Stimulated activated naive B cell treated with anti-CD40 and anti-IgM and Interleukin-4, amounts not matched to agents 10 μg/mL and 1 μg/mL and 100 μg/mL, for 72 hours (primary cell): ENCODE measurements at regions not wholly inside any gene's neighbourhood (a gene's known extent, or its start where the extent isn't known, plus 50 kb on each side); places are given as distances from the start of the nearest gene placed in this dataset.
"Not testable (repeated sequence)": the region's sequence is repeated elsewhere in the genome, so short reads cannot be mapped to it uniquely, and the experiment has no call there.

Source experiments
- ATAC-seq, 2 donors: fragments of 150-1000 bp; cut with Tn5 transposase; replicated peaks; 2 replicates each; pipeline ENCODE4 v1.10.0; 2021; ENCODE audit warnings: moderate library complexity in 1 of 2
- DNase-seq: peaks from one replicate; pipeline ENCODE4 v3.0.0; 2021
- H3K27ac Mint-ChIP-seq: one replicate; pipeline ENCODE4 v1.8.0; 2022; ENCODE audit warnings: mild to moderate bottlenecking, mixed read lengths
- H3K27me3 Mint-ChIP-seq, 2 donors: one replicate each; pipeline ENCODE4 v1.8.0; 2022; ENCODE audit warnings: mixed read lengths in 2 of 2
- H3K36me3 Mint-ChIP-seq, 2 donors: one replicate each; pipeline ENCODE4 v1.8.0; 2022; ENCODE audit warnings: mixed read lengths in 2 of 2, mild to moderate bottlenecking in 1 of 2
- H3K4me1 Mint-ChIP-seq, 2 donors: one replicate each; pipeline ENCODE4 v1.8.0; 2022; ENCODE audit warnings: mixed read lengths in 2 of 2, mild to moderate bottlenecking in 1 of 2
- H3K4me3 Mint-ChIP-seq, 2 donors: one replicate each; pipeline ENCODE4 v1.8.0; 2022; ENCODE audit warnings: mild to moderate bottlenecking in 2 of 2, mixed read lengths in 2 of 2, moderate library complexity in 1 of 2
- H3K9me3 Mint-ChIP-seq, 2 donors: one replicate each; pipeline ENCODE4 v1.8.0; 2022; ENCODE audit warnings: mixed read lengths in 2 of 2, mild to moderate bottlenecking in 1 of 2

DNA sequence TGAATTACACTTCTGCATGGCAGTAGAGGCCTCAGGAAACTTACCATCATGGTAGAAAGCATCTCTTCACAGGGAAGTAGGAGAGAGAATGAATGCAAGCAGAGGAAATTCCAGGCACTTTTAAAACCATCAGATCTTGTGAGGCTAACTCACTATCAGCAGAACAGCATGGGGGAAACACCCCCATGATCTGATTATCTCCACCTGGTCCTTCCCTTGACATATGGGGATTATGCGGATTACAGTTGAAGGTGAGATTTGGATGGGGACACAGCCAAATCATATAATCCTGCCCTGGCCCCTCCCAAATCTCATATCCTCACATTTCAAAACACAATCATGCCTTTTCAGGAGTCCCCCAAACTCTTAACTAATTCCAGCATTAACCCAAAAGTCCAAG, 691.1 kb downstream of the SI start:
- no peak overlapping the region for H3K27ac Mint-ChIP-seq
- DNase-seq, result no peak
- H3K4me1 Mint-ChIP-seq, result no peaks in the 10 kb centered on the region
- ATAC-seq, result no peak
- peaks cover 0 to 3% of the 10 kb centered on the region in 2 donors for H3K9me3 Mint-ChIP-seq
- H3K4me3 Mint-ChIP-seq, result no peak overlapping the region
- H3K27me3 Mint-ChIP-seq, result no peaks in the 10 kb centered on the region
- no peaks in the 10 kb centered on the region for H3K36me3 Mint-ChIP-seq

DNA sequence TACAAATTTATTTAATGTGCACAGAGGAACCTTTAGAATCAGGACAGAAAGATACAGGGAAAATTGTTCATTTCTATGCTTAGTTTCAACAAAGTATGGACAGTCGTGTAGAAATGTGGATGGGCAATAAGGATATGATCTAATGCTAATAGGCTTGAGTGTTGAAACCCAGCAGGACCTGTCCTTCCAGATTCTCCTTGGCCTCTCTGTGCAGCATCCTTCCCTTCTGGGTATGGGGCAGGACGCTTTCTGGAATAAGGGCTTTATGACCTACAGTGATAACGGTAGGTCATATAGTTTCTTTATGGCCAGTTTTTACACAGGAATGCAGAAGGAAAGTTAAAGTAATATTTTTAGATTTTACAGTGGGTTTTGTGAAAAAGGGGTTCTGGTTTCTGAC, 698.1 kb downstream of the SI start:
- ATAC-seq, result no peak
- Mint-ChIP-seq H3K27me3 (no peaks in the 10 kb centered on the region), H3K4me3 (no peak overlapping the region)

DNA sequence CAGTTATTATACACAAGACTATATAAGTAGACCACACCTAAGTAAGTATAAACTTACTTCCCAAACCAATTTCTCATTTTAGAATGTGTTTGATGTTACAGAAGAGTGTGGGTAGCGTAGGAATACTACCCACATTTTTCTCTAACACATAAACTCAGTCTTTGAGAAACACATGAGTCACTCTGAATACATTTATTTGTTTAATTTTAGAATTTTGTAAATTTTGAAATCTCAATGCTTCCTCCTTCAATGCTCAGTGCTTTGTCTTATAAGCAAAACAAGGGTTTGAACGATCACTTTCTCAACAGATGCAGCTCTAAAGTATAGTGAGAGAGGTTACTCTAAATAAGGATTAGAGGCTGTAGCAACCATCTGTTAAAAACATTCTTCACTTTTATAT, 700.8 kb downstream of the SI start:
- H3K9me3 Mint-ChIP-seq, result no peaks in the 10 kb centered on the region
- H3K36me3 Mint-ChIP-seq, result no peaks in the 10 kb centered on the region
- no peak overlapping the region for H3K4me3 Mint-ChIP-seq
- H3K27ac Mint-ChIP-seq, result no peak overlapping the region
- no peaks in the 10 kb centered on the region for H3K4me1 Mint-ChIP-seq
- no peaks in the 10 kb centered on the region for H3K27me3 Mint-ChIP-seq
- no peak for ATAC-seq
- DNase-seq, result no peak

More for the DNA sequence above, 698.1 kb downstream of the SI start:
- Mint-ChIP-seq H3K27ac (no peak overlapping the region), H3K9me3 (no peaks in the 10 kb centered on the region), H3K36me3 (no peaks in the 10 kb centered on the region), H3K4me1 (no peaks in the 10 kb centered on the region)
- DNase-seq, result no peak

DNA sequence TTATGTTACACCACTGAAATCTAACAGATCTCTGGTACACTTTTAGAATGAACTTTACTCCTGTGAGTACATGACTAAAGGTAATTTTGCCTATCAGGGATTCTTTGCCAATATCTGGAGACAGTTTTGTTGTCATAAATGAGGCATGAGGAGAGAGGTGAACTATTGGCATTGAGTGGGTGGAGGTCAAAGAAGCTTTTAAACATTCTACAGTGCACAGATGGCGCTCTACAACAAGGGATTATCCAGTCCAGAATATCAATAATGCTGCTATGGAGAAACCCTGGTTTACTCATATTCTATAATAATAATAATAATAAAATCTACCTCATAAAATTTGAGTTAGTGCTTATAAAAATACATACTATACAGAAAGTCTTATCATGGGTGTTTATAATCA, 702.3 kb downstream of the SI start:
- Mint-ChIP-seq H3K36me3 (no peaks in the 10 kb centered on the region), H3K4me3 (no peak overlapping the region), H3K27ac (no peak overlapping the region), H3K9me3 (no peaks in the 10 kb centered on the region), H3K27me3 (no peaks in the 10 kb centered on the region), H3K4me1 (no peaks in the 10 kb centered on the region)
- no peak for DNase-seq
- ATAC-seq, result no peak

DNA sequence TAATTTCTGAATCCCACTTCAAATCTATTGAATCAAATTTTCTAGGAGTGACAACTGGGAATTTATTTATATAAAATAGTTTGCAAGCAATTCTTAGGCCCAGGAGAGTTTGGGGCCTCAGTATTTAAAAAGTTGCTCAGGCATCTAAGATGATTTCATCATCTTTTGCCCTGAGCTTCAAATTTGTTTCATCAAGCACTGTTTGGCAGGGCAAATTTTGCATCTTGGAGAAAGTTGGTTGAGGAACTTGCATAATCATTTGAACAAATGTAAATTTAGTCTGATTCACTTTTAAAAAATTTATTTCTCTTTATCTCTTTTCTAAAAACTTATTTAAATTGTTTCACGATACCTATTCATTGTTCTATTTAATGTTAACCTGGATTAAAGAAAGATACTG, 702.8 kb downstream of the SI start:
- H3K27ac Mint-ChIP-seq, result no peak overlapping the region
- DNase-seq (no peak), ATAC-seq (no peak)
- no peaks in the 10 kb centered on the region for H3K27me3 Mint-ChIP-seq
- H3K36me3 Mint-ChIP-seq, result no peaks in the 10 kb centered on the region
- no peaks in the 10 kb centered on the region for H3K9me3 Mint-ChIP-seq
- H3K4me1 Mint-ChIP-seq, result no peaks in the 10 kb centered on the region
- H3K4me3 Mint-ChIP-seq, result no peak overlapping the region

DNA sequence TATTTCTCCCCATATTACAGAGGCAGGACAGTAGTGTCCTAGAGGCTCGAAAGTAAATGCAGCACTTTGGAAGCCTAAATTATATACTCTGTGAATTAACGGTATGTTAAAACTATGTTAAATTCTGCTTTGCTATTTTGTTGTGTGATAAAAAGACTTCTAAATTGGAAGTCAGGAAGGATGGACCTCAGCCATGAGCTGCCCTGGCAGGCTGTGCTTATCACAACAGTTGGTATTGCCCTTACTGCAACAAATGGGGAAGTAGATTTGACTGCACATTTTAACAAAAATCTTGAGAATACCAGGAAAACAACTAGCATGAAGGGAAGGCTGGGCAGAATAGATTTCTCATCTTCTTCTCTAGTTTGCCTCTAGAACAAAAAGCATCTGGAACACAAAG, 706.6 kb downstream of the SI start:
- Mint-ChIP-seq H3K36me3 (no peaks in the 10 kb centered on the region), H3K4me1 (no peaks in the 10 kb centered on the region), H3K27me3 (no peaks in the 10 kb centered on the region), H3K27ac (no peak overlapping the region), H3K4me3 (no peak overlapping the region), H3K9me3 (no peaks in the 10 kb centered on the region)
- no peak for DNase-seq
- ATAC-seq, result no peak

DNA sequence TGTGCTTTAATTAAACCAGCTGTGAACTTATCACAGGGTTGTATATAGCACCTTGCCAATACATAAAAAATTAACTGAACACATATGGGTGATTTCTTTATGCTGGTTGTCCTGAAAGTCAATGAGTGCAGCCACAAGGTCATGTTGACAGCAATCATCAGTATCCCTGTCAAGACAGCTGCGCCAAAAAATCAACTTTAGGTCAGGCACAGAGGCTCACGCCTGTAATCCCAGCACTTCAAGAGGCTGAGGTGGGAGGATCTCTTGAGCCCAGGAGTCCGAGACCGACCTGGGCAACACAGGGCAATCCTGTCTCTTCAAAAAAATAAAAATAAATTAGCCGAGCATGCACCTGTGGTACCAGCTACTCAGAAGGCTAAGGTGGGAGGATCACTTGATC, 707.3 kb downstream of the SI start:
- H3K4me1 Mint-ChIP-seq, result no peaks in the 10 kb centered on the region
- no peak overlapping the region for H3K27ac Mint-ChIP-seq
- ATAC-seq, result no peak
- no peak overlapping the region for H3K4me3 Mint-ChIP-seq
- no peaks in the 10 kb centered on the region for H3K36me3 Mint-ChIP-seq
- no peaks in the 10 kb centered on the region for H3K9me3 Mint-ChIP-seq
- DNase-seq, result no peak
- H3K27me3 Mint-ChIP-seq, result no peaks in the 10 kb centered on the region

DNA sequence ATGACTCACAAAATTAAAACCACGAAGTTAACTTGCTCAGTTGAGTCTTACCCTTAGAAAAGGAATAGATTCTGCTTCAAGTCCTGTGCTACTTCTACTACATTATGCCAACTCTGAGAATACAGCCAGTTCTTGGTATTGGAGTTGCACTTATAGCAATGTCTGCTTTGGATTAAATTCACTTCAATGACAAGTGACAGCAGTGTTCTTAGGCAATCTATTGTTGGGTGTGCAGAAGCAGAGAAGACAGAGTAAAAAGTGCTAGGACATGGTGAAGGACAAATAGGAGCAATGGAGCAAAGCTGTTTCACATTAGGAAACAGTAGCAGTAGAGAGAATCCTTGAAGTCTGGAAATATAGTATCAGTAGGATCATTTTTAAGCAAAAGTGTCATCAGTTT, 713.1 kb downstream of the SI start:
- Mint-ChIP-seq H3K27me3 (no peaks in the 10 kb centered on the region), H3K9me3 (peaks cover 0 to 2% of the 10 kb centered on the region in 2 donors), H3K4me1 (no peaks in the 10 kb centered on the region), H3K36me3 (no peaks in the 10 kb centered on the region), H3K4me3 (no peak overlapping the region), H3K27ac (no peak overlapping the region)
- DNase-seq, result no peak
- no peak for ATAC-seq

DNA sequence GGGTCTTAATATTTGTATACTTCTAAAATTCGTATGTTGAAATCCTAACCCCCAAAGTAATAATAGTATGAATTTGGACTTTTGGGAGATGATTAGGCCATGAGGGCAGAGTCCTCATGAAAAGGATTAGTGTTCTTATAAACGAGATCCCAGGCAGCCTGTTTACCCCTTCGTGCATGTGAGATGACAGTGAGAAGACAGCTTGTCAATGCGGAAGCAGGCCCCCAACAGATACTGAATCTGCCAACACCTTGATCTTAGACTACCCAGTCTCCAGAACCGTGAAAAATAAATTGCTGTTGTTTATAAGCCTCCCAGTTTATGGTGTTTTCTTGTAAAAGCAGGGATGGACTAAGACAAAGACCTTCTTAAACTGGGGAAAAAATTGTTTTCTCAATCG, 714.2 kb downstream of the SI start:
- no peak overlapping the region for H3K4me3 Mint-ChIP-seq
- no peak for DNase-seq
- no peaks in the 10 kb centered on the region for H3K27me3 Mint-ChIP-seq
- peaks cover 0 to 2% of the 10 kb centered on the region in 2 donors for H3K9me3 Mint-ChIP-seq
- ATAC-seq, result no peak
- no peaks in the 10 kb centered on the region for H3K36me3 Mint-ChIP-seq
- no peaks in the 10 kb centered on the region for H3K4me1 Mint-ChIP-seq
- no peak overlapping the region for H3K27ac Mint-ChIP-seq

DNA sequence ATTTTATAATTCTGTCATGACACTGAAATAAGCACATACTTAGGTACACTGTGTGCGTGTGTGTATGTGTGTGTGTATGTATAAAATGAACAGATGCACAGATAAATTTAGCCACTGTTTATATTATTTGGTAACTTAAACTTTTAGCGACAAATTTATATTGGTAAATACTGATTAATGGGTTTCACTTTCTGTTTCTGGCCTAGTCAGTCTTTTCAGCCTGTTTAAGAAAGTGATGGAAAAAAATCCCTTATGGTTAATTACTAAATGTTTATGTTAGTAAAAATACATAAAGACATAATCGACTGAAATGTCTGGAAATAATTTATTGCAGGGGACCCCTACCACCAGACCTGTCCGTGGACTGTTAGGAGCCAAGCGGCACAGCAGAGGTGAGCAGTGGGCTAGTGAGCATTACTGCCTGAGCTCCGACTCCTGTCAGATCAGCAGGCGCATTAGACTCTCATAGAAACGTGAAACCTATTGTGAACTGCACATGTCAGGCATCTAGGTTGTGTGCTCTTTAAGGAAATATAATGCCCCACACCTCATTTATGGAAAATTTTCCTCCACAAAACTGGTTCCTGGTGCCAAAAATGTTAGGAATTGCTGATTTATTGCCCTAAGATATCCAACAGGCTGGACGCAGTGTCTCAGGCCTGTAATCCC, 717.4 kb downstream of the SI start:
- no peak for DNase-seq
- no peak overlapping the region for H3K4me3 Mint-ChIP-seq
- no peak for ATAC-seq
- no peak overlapping the region for H3K27ac Mint-ChIP-seq
- H3K9me3 Mint-ChIP-seq, result peaks cover 0 to 2% of the 10 kb centered on the region in 2 donors
- no peaks in the 10 kb centered on the region for H3K27me3 Mint-ChIP-seq
- no peaks in the 10 kb centered on the region for H3K36me3 Mint-ChIP-seq
- H3K4me1 Mint-ChIP-seq, result no peaks in the 10 kb centered on the region

DNA sequence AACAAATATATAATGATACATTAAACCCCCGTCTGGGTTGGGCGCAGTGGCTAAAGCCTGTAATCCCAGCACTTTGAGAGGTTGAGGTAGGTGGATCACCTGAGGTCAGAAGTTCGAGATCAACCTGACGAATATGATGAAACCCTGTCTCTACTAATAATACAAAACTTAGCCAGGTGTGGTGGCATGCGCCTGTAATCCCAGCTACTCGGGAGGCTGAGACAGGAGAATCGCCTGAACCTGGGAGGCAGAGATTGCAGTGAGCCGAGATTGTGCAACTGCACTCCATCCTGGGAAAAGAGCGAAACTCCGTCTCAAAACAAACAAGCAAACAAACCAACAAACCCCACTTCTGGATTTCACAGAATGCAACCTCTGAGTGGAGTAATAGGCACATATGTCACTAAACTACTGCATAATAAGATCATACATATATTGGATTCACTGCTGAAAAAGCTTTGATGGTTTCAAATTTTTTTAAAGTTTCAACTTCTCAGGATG, 718.2 kb downstream of the SI start:
- no peaks in the 10 kb centered on the region for H3K27me3 Mint-ChIP-seq
- no peak overlapping the region for H3K4me3 Mint-ChIP-seq
- no peak for ATAC-seq
- H3K9me3 Mint-ChIP-seq, result peaks cover 0 to 2% of the 10 kb centered on the region in 2 donors
- H3K36me3 Mint-ChIP-seq, result no peaks in the 10 kb centered on the region
- H3K4me1 Mint-ChIP-seq, result no peaks in the 10 kb centered on the region
- H3K27ac Mint-ChIP-seq, result no peak overlapping the region
- no peak for DNase-seq

DNA sequence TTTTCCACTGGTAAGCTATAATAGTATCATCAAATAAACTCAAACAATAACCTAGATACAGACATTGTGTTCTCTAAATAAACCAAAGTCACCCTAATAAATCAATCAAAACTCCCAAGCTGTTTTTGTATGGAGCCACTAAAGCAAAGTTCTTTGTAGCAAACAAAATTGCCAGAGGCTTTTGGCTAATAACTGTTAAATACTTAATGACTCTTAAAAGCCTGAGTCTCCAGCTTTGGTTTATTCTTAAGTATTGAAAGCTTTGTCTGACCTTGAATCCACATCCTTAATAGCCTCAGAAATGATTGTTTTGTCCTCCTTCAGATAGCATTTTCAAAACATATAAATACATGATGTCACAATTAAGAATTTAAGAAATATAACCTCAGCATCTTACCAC, 725.3 kb downstream of the SI start:
- H3K4me1 Mint-ChIP-seq, result no peaks in the 10 kb centered on the region
- no peak for DNase-seq
- H3K27me3 Mint-ChIP-seq, result no peaks in the 10 kb centered on the region
- no peak overlapping the region for H3K4me3 Mint-ChIP-seq
- no peaks in the 10 kb centered on the region for H3K36me3 Mint-ChIP-seq
- no peak overlapping the region for H3K27ac Mint-ChIP-seq
- H3K9me3 Mint-ChIP-seq, result no peaks in the 10 kb centered on the region
- no peak for ATAC-seq

DNA sequence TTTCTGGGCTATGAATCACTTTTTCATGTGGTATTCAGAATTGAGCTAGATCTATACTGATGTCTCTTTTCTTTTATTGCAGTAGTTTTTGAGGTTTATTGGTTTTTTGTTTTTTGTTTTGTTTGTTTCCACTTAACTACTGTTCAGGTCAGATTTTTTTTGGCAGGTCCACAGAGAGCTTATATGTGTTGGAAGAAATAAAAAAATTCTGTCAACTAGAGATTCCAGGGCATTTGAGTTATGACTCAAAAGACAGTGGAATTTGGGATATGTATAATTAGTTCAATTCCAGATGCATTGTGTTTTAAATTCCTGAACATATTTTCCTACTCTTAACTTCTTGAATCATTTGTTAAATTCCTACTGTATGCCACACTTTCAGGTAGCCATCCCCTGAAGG, 727.2 kb downstream of the SI start:
- Mint-ChIP-seq H3K27ac (no peak overlapping the region), H3K9me3 (peaks cover 7 to 9% of the 10 kb centered on the region in 2 donors), H3K4me3 (no peak overlapping the region), H3K36me3 (no peaks in the 10 kb centered on the region), H3K4me1 (no peaks in the 10 kb centered on the region), H3K27me3 (no peaks in the 10 kb centered on the region)
- no peak for DNase-seq
- ATAC-seq, result no peak

DNA sequence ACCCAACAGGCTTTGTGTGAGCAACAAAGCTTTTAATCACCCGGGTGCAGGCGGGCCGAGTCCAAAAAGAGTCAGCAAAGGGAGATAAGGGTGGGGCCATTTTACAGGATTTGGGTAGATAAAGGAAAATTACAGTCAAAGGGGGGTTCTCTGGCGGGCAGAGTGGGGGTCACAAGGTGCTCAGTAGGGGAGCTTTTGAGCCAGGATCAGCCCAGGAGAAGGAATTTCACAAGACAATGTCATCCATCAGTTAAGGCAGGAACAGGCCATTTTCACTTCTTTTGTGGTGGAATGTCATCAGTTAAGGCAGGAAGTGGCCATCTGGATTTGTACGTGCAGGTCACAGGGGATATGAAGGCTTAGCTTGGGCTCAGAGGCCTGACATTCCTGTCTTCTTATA, 736.1 kb downstream of the SI start:
- H3K27ac Mint-ChIP-seq, H3K36me3 Mint-ChIP-seq, H3K27me3 Mint-ChIP-seq, DNase-seq, ATAC-seq, H3K4me3 Mint-ChIP-seq, H3K4me1 Mint-ChIP-seq: not testable (repeated sequence)
- peaks cover 13 to 19% of the 10 kb centered on the region in 2 donors for H3K9me3 Mint-ChIP-seq

DNA sequence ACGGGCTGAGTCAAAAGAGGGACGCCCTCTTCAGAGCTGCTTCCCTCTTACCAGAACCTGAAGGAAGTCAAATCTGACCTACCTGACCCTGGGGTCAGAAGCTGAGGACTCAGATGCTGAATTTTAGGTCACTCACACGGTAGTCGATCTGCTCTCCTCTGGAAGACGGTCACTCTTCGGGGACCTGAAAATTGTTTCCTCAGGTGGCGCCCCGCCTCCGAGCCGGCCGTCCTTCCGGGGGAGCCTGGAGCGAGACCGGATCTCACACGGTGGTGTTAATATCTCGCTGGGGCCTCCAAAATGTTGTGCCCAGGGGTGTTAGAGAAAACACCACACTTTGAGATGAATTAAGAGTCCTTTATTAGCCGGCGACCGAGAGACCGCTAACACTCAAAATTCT, 737.2 kb downstream of the SI start:
- DNase-seq (no peak), ATAC-seq (no peak)
- Mint-ChIP-seq H3K36me3 (no peaks in the 10 kb centered on the region), H3K4me1 (no peaks in the 10 kb centered on the region), H3K27ac (no peak overlapping the region), H3K4me3 (no peak overlapping the region), H3K27me3 (no peaks in the 10 kb centered on the region), H3K9me3 (peaks cover 7 to 12% of the 10 kb centered on the region in 2 donors)

DNA sequence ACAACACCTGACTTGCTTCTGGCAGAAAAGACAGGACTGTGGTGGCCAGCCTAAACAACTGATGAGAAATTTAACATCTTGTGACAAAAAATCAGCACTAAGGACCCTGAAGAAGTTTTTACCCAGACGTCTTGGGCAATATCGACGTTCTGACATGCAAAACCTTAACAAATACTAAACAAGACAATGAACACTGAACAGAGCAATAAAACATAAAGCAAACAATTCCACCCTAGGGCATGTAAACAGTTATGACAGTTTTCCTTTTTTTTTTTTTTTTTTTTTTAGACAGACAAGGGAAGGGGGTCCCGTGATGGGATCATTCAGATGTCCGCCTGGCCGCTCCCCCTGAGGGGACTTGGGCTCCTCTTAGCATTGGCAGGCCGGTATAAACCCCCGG, 738.0 kb downstream of the SI start:
- H3K4me3 Mint-ChIP-seq, result no peak overlapping the region
- H3K9me3 Mint-ChIP-seq, result peaks cover 3 to 8% of the 10 kb centered on the region in 2 donors
- no peak overlapping the region for H3K27ac Mint-ChIP-seq
- no peaks in the 10 kb centered on the region for H3K36me3 Mint-ChIP-seq
- no peak for DNase-seq
- H3K27me3 Mint-ChIP-seq, result no peaks in the 10 kb centered on the region
- no peaks in the 10 kb centered on the region for H3K4me1 Mint-ChIP-seq
- ATAC-seq, result no peak
